Type B pancreatic cell (in vitro differentiated cells): ENCODE measurements at regions not wholly inside any gene's neighbourhood (a gene's known extent, or its start where the extent isn't known, plus 50 kb on each side); places are given as distances from the start of the nearest gene placed in this dataset.

Experiments
- DNase-seq: peaks from one replicate; pipeline ENCODE4 v3.0.0; 2021; ENCODE audit warnings: mixed read lengths; ENCODE audit not compliant: unreplicated experiment; ENCODE audit errors: extremely low spot score
- H3K27ac Mint-ChIP-seq: 2 replicates; pipeline ENCODE4 v1.8.0; 2021; ENCODE audit warnings: mild to moderate bottlenecking, mixed read lengths
- H3K27me3 Mint-ChIP-seq: 2 replicates; pipeline ENCODE4 v1.8.0; 2021; ENCODE audit warnings: mixed read lengths
- H3K36me3 Mint-ChIP-seq: 2 replicates; pipeline ENCODE4 v1.8.0; 2021; ENCODE audit warnings: mixed read lengths
- H3K4me1 Mint-ChIP-seq: one replicate; pipeline ENCODE4 v1.8.0; 2021; ENCODE audit warnings: mixed read lengths; ENCODE audit not compliant: unreplicated experiment
- H3K4me3 Mint-ChIP-seq: 2 replicates; pipeline ENCODE4 v1.8.0; 2021; ENCODE audit warnings: mild to moderate bottlenecking, mixed read lengths
- H3K9me3 Mint-ChIP-seq: 2 replicates; pipeline ENCODE4 v1.8.0; 2021; ENCODE audit warnings: mixed read lengths
- CTCF ChIP-seq: fragments of 200-600 bp; sonication (generic); conservative IDR thresholded peaks from 2 replicates; pipeline ENCODE4 v1.5.0; 2021; ENCODE audit warnings: antibody characterized with exemption, mild to moderate bottlenecking

DNA sequence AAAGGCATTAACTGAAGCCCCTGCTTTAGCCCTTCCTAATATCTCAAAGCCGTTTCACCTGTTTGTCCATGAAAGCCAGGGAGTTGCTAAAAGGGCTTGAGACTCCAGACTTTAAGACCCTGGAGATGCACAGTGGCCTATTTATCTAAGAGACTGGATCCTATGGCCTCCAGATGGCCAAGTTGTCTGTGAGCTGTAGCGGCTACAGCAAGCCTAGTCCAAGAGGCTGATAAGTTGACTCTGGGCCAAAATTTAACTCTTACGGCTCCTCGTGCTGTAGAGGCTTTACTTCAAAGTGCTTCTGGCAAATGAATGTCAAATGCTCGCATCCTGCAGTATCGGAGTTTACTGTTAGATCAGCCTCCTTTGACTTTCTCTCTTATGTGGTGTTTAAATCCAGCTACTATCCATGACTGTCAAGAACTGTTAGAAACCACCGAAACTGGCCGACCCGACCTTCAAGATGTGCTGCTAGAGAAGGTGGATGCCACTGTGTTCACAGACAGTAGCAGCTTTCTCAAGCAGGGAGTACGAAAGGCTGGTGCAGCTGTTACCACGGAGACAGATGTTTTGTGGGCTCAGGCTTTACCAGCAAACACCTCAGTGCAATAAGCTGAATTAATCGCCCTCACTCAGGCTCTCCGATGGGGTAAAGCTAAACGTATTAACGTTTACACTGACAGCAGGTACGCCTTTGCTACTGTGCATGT lies 336.7 kb upstream of the CNTNAP5 start:
- no peak overlapping the region for H3K27ac Mint-ChIP-seq
- DNase-seq: no peak
- peaks cover 10% of the 10 kb centered on the region for H3K4me1 Mint-ChIP-seq
- peaks cover 18% of the 10 kb centered on the region for H3K9me3 Mint-ChIP-seq
- H3K4me3 Mint-ChIP-seq: no peak overlapping the region
- H3K36me3 Mint-ChIP-seq: peaks cover 3% of the 10 kb centered on the region
- no peak for TF ChIP-seq CTCF
- no peaks in the 10 kb centered on the region for H3K27me3 Mint-ChIP-seq

GRCh38 chr2:123692121-123692520 lies 333.0 kb upstream of the CNTNAP5 start:
- no peak for DNase-seq
- Mint-ChIP-seq H3K27me3 (no peaks in the 10 kb centered on the region), H3K4me3 (no peak overlapping the region), H3K4me1 (peaks cover 10% of the 10 kb centered on the region), H3K36me3 (peaks cover 3% of the 10 kb centered on the region), H3K27ac (peak overlapping the region; percentile 19), H3K9me3 (peaks cover 12% of the 10 kb centered on the region)
- TF ChIP-seq CTCF: no peak

- DNase-seq: no peak
- Mint-ChIP-seq H3K4me3 (no peak overlapping the region), H3K36me3 (peaks cover 3% of the 10 kb centered on the region), H3K27me3 (no peaks in the 10 kb centered on the region), H3K9me3 (peaks cover 12% of the 10 kb centered on the region), H3K4me1 (peaks cover 10% of the 10 kb centered on the region), H3K27ac (no peak overlapping the region)
- TF ChIP-seq CTCF: no peak
Observed at GRCh38 chr2:123693836-123694235, 331.3 kb upstream of the CNTNAP5 start.

DNA sequence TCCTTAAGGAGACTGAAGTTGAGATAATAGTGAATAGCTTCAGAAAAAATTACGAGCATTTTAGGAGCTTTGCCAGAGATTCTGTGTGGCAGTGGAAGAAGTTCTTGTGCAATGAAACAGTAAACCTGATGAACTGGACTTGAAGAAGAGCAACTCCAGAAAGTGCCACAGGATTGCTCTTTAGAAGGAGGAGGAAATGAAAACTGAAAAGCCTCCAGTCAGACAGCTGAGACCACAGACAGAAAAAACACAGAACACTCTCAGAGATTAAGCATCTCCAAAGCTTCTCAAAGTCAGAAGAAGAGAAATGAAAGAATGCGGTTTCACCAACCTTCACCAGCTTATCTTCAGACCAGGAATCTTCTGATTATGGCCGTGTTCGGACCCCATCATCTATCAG lies 329.7 kb upstream of the CNTNAP5 start:
- Mint-ChIP-seq H3K36me3 (no peaks in the 10 kb centered on the region), H3K4me1 (peaks cover 10% of the 10 kb centered on the region), H3K27ac (no peak overlapping the region), H3K27me3 (no peaks in the 10 kb centered on the region), H3K4me3 (no peak overlapping the region), H3K9me3 (peaks cover 5% of the 10 kb centered on the region)
- no peak for DNase-seq
- no peak for TF ChIP-seq CTCF

GRCh38 chr2:123696021-123696420 lies 329.1 kb upstream of the CNTNAP5 start:
- Mint-ChIP-seq H3K9me3 (peaks cover 5% of the 10 kb centered on the region), H3K27me3 (no peaks in the 10 kb centered on the region), H3K36me3 (no peaks in the 10 kb centered on the region), H3K4me1 (peaks cover 10% of the 10 kb centered on the region), H3K4me3 (no peak overlapping the region), H3K27ac (no peak overlapping the region)
- no peak for TF ChIP-seq CTCF
- DNase-seq: no peak
